ENCODE measurements at regions not wholly inside any gene's neighbourhood (a gene's known extent, or its start where the extent isn't known, plus 50 kb on each side); places are given as distances from the start of the nearest gene placed in this dataset.

GRCh38 chr4:42281324-42282020 lies 115.8 kb upstream of the SHISA3 start:
- Histone ChIP-seq H4K20me1 (replicated peaks; ENCODE audit: control insufficient read depth, extremely low read depth, insufficient read depth, low read length) (no peaks in the 10 kb centered on the region), H3K79me2 (ENCODE audit: control insufficient read depth, insufficient read depth, low read length) (no peaks in the 10 kb centered on the region), H3K9me1 (replicated peaks; ENCODE audit: control insufficient read depth, extremely low read depth, insufficient read depth, low read length) (no peaks in the 10 kb centered on the region), H3K9me3 (replicated peaks; ENCODE audit: control insufficient read depth, insufficient read depth, low read length) (no peaks in the 10 kb centered on the region), H3K4me2 (ENCODE audit: insufficient read depth, low read length) (no peak overlapping the region), H3K36me3 (ENCODE audit: control insufficient read depth in 2 of 2, extremely low read depth in 1 of 2, insufficient read depth in 2 of 2, low read length in 2 of 2) (no peaks in the 10 kb centered on the region), H3K27me3 (ENCODE audit: control insufficient read depth in 2 of 2, insufficient read depth in 2 of 2, low read length in 2 of 2) (peaks cover 0 to 4% of the 10 kb centered on the region in 2 experiments), H3K9ac (replicated peaks; ENCODE audit: extremely low read depth, insufficient read depth, low read length) (no peak overlapping the region), H2AFZ (ENCODE audit: low read depth, low read length) (no peak overlapping the region), H3K4me3 (replicated peaks in 1 of 3; ENCODE audit: insufficient read depth in 1 of 3, low read depth in 1 of 3, low read length in 3 of 3) (no peak overlapping the region), H3K27ac (ENCODE audit: insufficient read depth, low read depth, low read length) (no peak overlapping the region), H3K4me1 (ENCODE audit: control insufficient read depth, extremely low read depth, insufficient read depth, low read length) (peaks cover 3% of the 10 kb centered on the region)
- ChIA-PET CTCF (interaction anchor here (0.9 to 11.2 kb wide), 6 partner anchors 17 to 242 kb away, joined by 3 to 181 read pairs (median 10); no protein-coding TSS in a partner anchor), POLR2A (no interaction called here)
- dilution Hi-C loops (cut with MboI; ENCODE audit: extremely low pct_ligation_motif_present, low sequenced_read_pairs) (no loop called here), intact Hi-C loops (cut with micrococcal nuclease) (loop anchor here (1.0 to 2.0 kb wide), 5 partner anchors 59 to 325 kb away; partner anchors contain the start of gene SHISA3)
- BruUV-seq (replicated peaks), result no TSS peak
- TF ChIP-seq GATA2 (IDR thresholded peaks at IDR 0.05; ENCODE audit: insufficient read depth, insufficient read length, low read depth, low read length), result no peak
- no peak for TF ChIP-seq POLR2AphosphoS5 (IDR thresholded peaks at IDR 0.05; ENCODE audit: insufficient read depth, low read depth, low read length)
- FAIRE-seq (no peak), DNase-seq (ENCODE audit: low read depth, low spot score) (no peak)

GRCh38 chr4:42282081-42282901 lies 115.0 kb upstream of the SHISA3 start:
- dilution Hi-C loops (cut with MboI; ENCODE audit: extremely low pct_ligation_motif_present, low sequenced_read_pairs) (no loop called here), intact Hi-C loops (cut with micrococcal nuclease) (loop anchor here (1.0 kb wide), 4 partner anchors 58 to 237 kb away; partner anchors contain the start of gene SHISA3)
- peaks cover 0 to 4% of the 10 kb centered on the region in 2 experiments for H3K27me3 ChIP-seq (ENCODE audit: control insufficient read depth in 2 of 2, insufficient read depth in 2 of 2, low read length in 2 of 2)
- TF ChIP-seq POLR2A (IDR thresholded peaks at IDR 0.05; ENCODE audit: low read depth, low read length), result no peak
- no peak for TF ChIP-seq JUN (IDR thresholded peaks at IDR 0.05; ENCODE audit: borderline replicate concordance, insufficient read depth, insufficient read length, low read depth)
- TF ChIP-seq CTCF (IDR thresholded peaks at IDR 0.05; ENCODE audit: extremely low read depth in 1 of 2, insufficient read depth in 1 of 2, low read depth in 1 of 2, low read length in 2 of 2), result peak; percentile 56 to 71
- TF ChIP-seq FOS (IDR thresholded peaks at IDR 0.05; ENCODE audit: borderline replicate concordance, insufficient read depth, low read length), result no peak
- TF ChIP-seq GATA2 (IDR thresholded peaks at IDR 0.05; ENCODE audit: insufficient read depth, insufficient read length, low read depth, low read length), result no peak
- no peak for TF ChIP-seq MAX (IDR thresholded peaks at IDR 0.05; ENCODE audit: insufficient read depth, insufficient read length)
- H3K4me2 ChIP-seq (ENCODE audit: insufficient read depth, low read length), result peak overlapping the region; percentile 55
- peaks cover 3% of the 10 kb centered on the region for H3K4me1 ChIP-seq (ENCODE audit: control insufficient read depth, extremely low read depth, insufficient read depth, low read length)
- no peak overlapping the region for H3K4me3 ChIP-seq (replicated peaks in 1 of 3; ENCODE audit: insufficient read depth in 1 of 3, low read depth in 1 of 3, low read length in 3 of 3)
- CTCF ChIA-PET, result interaction anchor here (0.7 to 11.2 kb wide), 17 partner anchors 11 to 375 kb away, joined by 3 to 181 read pairs (median 4); partner anchors contain the start of gene ATP8A1
- H3K9ac ChIP-seq (replicated peaks; ENCODE audit: extremely low read depth, insufficient read depth, low read length), result no peak overlapping the region
- H3K27ac ChIP-seq (ENCODE audit: insufficient read depth, low read depth, low read length), result no peak overlapping the region
- no peak overlapping the region for H2AFZ ChIP-seq (ENCODE audit: low read depth, low read length)
- DNase-seq (ENCODE audit: low read depth, low spot score), result peak; percentile 71
- BruUV-seq (replicated peaks), result no TSS peak
- no peaks in the 10 kb centered on the region for H3K79me2 ChIP-seq (ENCODE audit: control insufficient read depth, insufficient read depth, low read length)
- POLR2A ChIA-PET, result no interaction called here
- no peaks in the 10 kb centered on the region for H4K20me1 ChIP-seq (replicated peaks; ENCODE audit: control insufficient read depth, extremely low read depth, insufficient read depth, low read length)
- H3K36me3 ChIP-seq (ENCODE audit: control insufficient read depth in 2 of 2, extremely low read depth in 1 of 2, insufficient read depth in 2 of 2, low read length in 2 of 2), result no peaks in the 10 kb centered on the region
- no peaks in the 10 kb centered on the region for H3K9me3 ChIP-seq (replicated peaks; ENCODE audit: control insufficient read depth, insufficient read depth, low read length)
- FAIRE-seq, result peak; percentile 95
- H3K9me1 ChIP-seq (replicated peaks; ENCODE audit: control insufficient read depth, extremely low read depth, insufficient read depth, low read length), result no peaks in the 10 kb centered on the region

All from endothelial cell of umbilical vein (primary cell).